HL-60 (cell line): ENCODE measurements at regions not wholly inside any gene's neighbourhood (a gene's known extent, or its start where the extent isn't known, plus 50 kb on each side); places are given as distances from the start of the nearest gene placed in this dataset.

ENCODE experiments used
- CTCF ChIP-seq: IDR thresholded peaks from one replicate; pipeline ENCODE4 v1.5.1; 2011; ENCODE audit warnings: low read length, control low read depth, inconsistent platforms; ENCODE audit not compliant: insufficient read depth
- POLR2AphosphoS5 ChIP-seq: IDR thresholded peaks from 2 replicates; pipeline ENCODE4 v1.6.1; 2012; ENCODE audit warnings: low read depth
- SPI1 ChIP-seq: IDR thresholded peaks from 2 replicates; pipeline ENCODE4 v1.6.1; 2012; ENCODE audit warnings: low read depth, mild to moderate bottlenecking, borderline replicate concordance
- TF ChIP-seq, protein P1 (sequence below): IDR thresholded peaks from 2 replicates; pipeline ENCODE4 v1.6.1; 2012; ENCODE audit warnings: low read depth; ENCODE audit not compliant: insufficient replicate concordance

DNA sequence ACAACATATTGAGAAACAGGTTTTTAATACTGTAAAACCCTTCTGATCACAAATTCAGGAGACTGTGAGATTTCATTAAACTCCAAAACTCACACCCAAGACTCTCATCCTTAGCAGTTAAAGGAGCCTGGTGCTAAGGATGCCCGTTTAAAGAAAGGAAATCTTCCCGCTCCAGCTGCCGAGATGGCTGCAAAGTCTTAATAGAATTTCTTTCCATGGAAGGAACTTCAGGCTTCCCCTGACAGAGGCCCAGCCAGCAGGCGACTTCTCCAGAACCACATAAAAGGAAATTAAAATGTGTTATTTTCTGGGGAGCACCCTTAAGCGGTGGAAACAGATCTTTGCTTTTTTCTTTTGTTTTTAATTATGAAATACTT lies 104.7 kb upstream of the CHST15 start:
- TF ChIP-seq CTCF (no peak), POLR2AphosphoS5 (no peak), SPI1 (no peak)
- TF ChIP-seq, protein P1, sequence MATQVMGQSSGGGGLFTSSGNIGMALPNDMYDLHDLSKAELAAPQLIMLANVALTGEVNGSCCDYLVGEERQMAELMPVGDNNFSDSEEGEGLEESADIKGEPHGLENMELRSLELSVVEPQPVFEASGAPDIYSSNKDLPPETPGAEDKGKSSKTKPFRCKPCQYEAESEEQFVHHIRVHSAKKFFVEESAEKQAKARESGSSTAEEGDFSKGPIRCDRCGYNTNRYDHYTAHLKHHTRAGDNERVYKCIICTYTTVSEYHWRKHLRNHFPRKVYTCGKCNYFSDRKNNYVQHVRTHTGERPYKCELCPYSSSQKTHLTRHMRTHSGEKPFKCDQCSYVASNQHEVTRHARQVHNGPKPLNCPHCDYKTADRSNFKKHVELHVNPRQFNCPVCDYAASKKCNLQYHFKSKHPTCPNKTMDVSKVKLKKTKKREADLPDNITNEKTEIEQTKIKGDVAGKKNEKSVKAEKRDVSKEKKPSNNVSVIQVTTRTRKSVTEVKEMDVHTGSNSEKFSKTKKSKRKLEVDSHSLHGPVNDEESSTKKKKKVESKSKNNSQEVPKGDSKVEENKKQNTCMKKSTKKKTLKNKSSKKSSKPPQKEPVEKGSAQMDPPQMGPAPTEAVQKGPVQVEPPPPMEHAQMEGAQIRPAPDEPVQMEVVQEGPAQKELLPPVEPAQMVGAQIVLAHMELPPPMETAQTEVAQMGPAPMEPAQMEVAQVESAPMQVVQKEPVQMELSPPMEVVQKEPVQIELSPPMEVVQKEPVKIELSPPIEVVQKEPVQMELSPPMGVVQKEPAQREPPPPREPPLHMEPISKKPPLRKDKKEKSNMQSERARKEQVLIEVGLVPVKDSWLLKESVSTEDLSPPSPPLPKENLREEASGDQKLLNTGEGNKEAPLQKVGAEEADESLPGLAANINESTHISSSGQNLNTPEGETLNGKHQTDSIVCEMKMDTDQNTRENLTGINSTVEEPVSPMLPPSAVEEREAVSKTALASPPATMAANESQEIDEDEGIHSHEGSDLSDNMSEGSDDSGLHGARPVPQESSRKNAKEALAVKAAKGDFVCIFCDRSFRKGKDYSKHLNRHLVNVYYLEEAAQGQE: no peak
